IMR-90 (cell line): ENCODE measurements at regions not wholly inside any gene's neighbourhood (a gene's known extent, or its start where the extent isn't known, plus 50 kb on each side); places are given as distances from the start of the nearest gene placed in this dataset.

Experiments used
- ATAC-seq: fragments of 200-7000 bp; cut with Tn5 transposase; 2 replicates; pipeline ENCODE4 v1.9.1; 2020; ENCODE audit warnings: low read depth, mild to moderate bottlenecking, moderate library complexity
- BruUV-seq: library from RNA; stranded (reverse); fragments of 400-500 nt; replicated peaks from 2 replicates; lab custom pipeline; 2021; lab: Mats Ljungman, UMichigan
- CTCF ChIA-PET: fragments of 300-600 bp; formaldehyde crosslinking; extraction: SDS; loops from one replicate; lab custom pipeline; 2021; ENCODE audit warnings: antibody characterized with exemption; lab: Yijun Ruan, JAX
- POLR2A ChIA-PET: fragments of 300-600 bp; sonication (Branson Sonifier 250); formaldehyde crosslinking; loops from one replicate; lab custom pipeline; 2022; ENCODE audit warnings: antibody characterized with exemption; ENCODE audit not compliant: unreplicated experiment; lab: Charles Lee
- DNase-seq: peaks from one replicate; pipeline ENCODE4 v3.0.0; 2013
- H2AFZ ChIP-seq: replicated peaks from 2 replicates; pipeline ENCODE3; 2013; ENCODE audit warnings: low read length, mild to moderate bottlenecking; ENCODE audit not compliant: poor library complexity
- H2AK5ac ChIP-seq: 2 replicates; pipeline ENCODE4 v1.6.1; 2013; ENCODE audit warnings: low read depth, low read length, inconsistent platforms
- H2AK9ac ChIP-seq: replicated peaks from 2 replicates; pipeline ENCODE3; 2013; ENCODE audit warnings: mild to moderate bottlenecking, low read depth, low read length, moderate library complexity; ENCODE audit not compliant: poor library complexity
- H2BK120ac ChIP-seq: 2 replicates; pipeline ENCODE4 v1.6.1; 2013; ENCODE audit warnings: low read depth, low read length, inconsistent platforms
- H2BK15ac ChIP-seq: 3 replicates; pipeline ENCODE4 v1.6.1; 2013; ENCODE audit warnings: low read depth, low read length, inconsistent platforms
- H2BK20ac ChIP-seq: 2 replicates; pipeline ENCODE4 v1.6.1; 2013; ENCODE audit warnings: low read depth, mild to moderate bottlenecking, inconsistent platforms, low read length, moderate library complexity
- H2BK5ac ChIP-seq: 2 replicates; pipeline ENCODE4 v1.6.1; 2013; ENCODE audit warnings: mild to moderate bottlenecking, low read depth, low read length, inconsistent platforms; ENCODE audit not compliant: poor library complexity, severe bottlenecking
- H3K14ac ChIP-seq: replicated peaks from 2 replicates; pipeline ENCODE4 v1.6.1; 2013; ENCODE audit warnings: low read depth, low read length, inconsistent platforms
- H3K18ac ChIP-seq: 2 replicates; pipeline ENCODE4 v1.6.1; 2013; ENCODE audit warnings: low read depth, low read length, control low read depth
- H3K23ac ChIP-seq: 2 replicates; pipeline ENCODE4 v1.6.1; 2013; ENCODE audit warnings: low read depth, low read length, inconsistent platforms
- H3K27ac ChIP-seq: 2 replicates; pipeline ENCODE4 v1.5.1; 2013; ENCODE audit warnings: mild to moderate bottlenecking, control low read depth, low read length; ENCODE audit not compliant: insufficient read depth
- H3K27me3 ChIP-seq: 2 replicates; pipeline ENCODE4 v1.6.1; 2013; ENCODE audit warnings: low read length; ENCODE audit not compliant: control insufficient read depth, insufficient read depth
- H3K36me3 ChIP-seq: 2 replicates; pipeline ENCODE4 v1.6.1; 2013; ENCODE audit warnings: low read length, mixed read lengths; ENCODE audit not compliant: control insufficient read depth, insufficient read depth
- H3K4ac ChIP-seq: 2 replicates; pipeline ENCODE4 v1.6.1; 2013; ENCODE audit warnings: low read depth, low read length, inconsistent platforms
- H3K4me1 ChIP-seq: 2 replicates; pipeline ENCODE4 v1.6.1; 2013; ENCODE audit warnings: low read length, mixed read lengths; ENCODE audit not compliant: control insufficient read depth, insufficient read depth
- H3K4me2 ChIP-seq: 2 replicates; pipeline ENCODE4 v1.6.1; 2013; ENCODE audit warnings: low read depth, mild to moderate bottlenecking, control low read depth, low read length, moderate library complexity
- H3K4me3 ChIP-seq: 2 replicates; pipeline ENCODE4 v1.5.1; 2013; ENCODE audit warnings: low read depth, mild to moderate bottlenecking, control low read depth, low read length, moderate library complexity; ENCODE audit not compliant: insufficient read depth
- H3K56ac ChIP-seq: 2 replicates; pipeline ENCODE4 v1.6.1; 2013; ENCODE audit warnings: low read length, inconsistent platforms; ENCODE audit not compliant: insufficient read depth; ENCODE audit errors: extremely low read depth
- H3K79me1 ChIP-seq, 2 experiments: 2 replicates each; pipeline ENCODE4 v1.6.1; 2013; ENCODE audit warnings: low read length in 2 of 2, inconsistent platforms in 1 of 2, low read depth in 1 of 2
- H3K9ac ChIP-seq: 2 replicates; pipeline ENCODE4 v1.6.1; 2013; ENCODE audit warnings: low read depth, low read length, control low read depth
- H3K9me1 ChIP-seq: 2 replicates; pipeline ENCODE4 v1.6.1; 2013; ENCODE audit warnings: low read length, inconsistent platforms; ENCODE audit not compliant: insufficient read depth
- H3K9me3 ChIP-seq: 2 replicates; pipeline ENCODE4 v1.6.1; 2013; ENCODE audit warnings: low read length; ENCODE audit not compliant: control insufficient read depth, insufficient read depth
- H4K20me1 ChIP-seq: 2 replicates; pipeline ENCODE4 v1.6.1; 2013; ENCODE audit warnings: low read length, inconsistent platforms; ENCODE audit not compliant: insufficient read depth
- H4K5ac ChIP-seq: 2 replicates; pipeline ENCODE4 v1.6.1; 2013; ENCODE audit warnings: mild to moderate bottlenecking, low read depth, low read length, control low read depth
- H4K8ac ChIP-seq, 2 experiments: 2 replicates each; pipeline ENCODE4 v1.6.1; 2013; ENCODE audit warnings: low read depth in 2 of 2, low read length in 2 of 2, control low read depth in 1 of 2, inconsistent platforms in 1 of 2
- H4K91ac ChIP-seq: 2 replicates; pipeline ENCODE4 v1.6.1; 2013; ENCODE audit warnings: low read depth, low read length, inconsistent platforms; ENCODE audit not compliant: insufficient read depth
- FOS ChIP-seq: fragments of 150-350 bp; IDR thresholded peaks from 2 replicates; pipeline ENCODE4 v1.6.1; 2016; ENCODE audit warnings: low read depth, low read length
- MAFK ChIP-seq: IDR thresholded peaks from 2 replicates; pipeline ENCODE4 v1.6.1; 2012; ENCODE audit warnings: low read depth, low read length, improper control_type of control experiment
- MAZ ChIP-seq: IDR thresholded peaks from 2 replicates; pipeline ENCODE4 v1.6.1; 2012; ENCODE audit warnings: low read depth, mild to moderate bottlenecking, low read length, improper control_type of control experiment, moderate library complexity, borderline replicate concordance
- NFE2L2 ChIP-seq: fragments of 150-350 bp; IDR thresholded peaks from 2 replicates; pipeline ENCODE4 v1.6.1; 2016; ENCODE audit warnings: low read depth, mild to moderate bottlenecking, low read length
- POLR2A ChIP-seq: IDR thresholded peaks from 2 replicates; pipeline ENCODE4 v1.6.1; 2012; ENCODE audit warnings: mild to moderate bottlenecking, low read depth, low read length
- WGBS, 2 experiments: methylation state at CpG; one replicate each; pipeline versions ENCODE4 v1.1.5 to v1.1.7; 2013; ENCODE audit warnings: missing lambda C conversion rate in 2 of 2; ENCODE audit not compliant: insufficient read length in 1 of 2; ENCODE audit errors: extremely low coverage in 2 of 2; 5-methylcytosine and 5-hydroxymethylcytosine counted together
- dilution Hi-C: fragments of 300-500 bp; cut with HindIII; formaldehyde crosslinking; loops from one replicate; pipeline ENCODE4 v1.14.3; 2018; ENCODE audit warnings: low sequenced_read_pairs; ENCODE audit not compliant: unreplicated experiment
- in situ Hi-C: fragments of 300-500 bp; cut with MboI; formaldehyde crosslinking; loops from 3 replicates; pipeline ENCODE4 v1.14.3; 2019; ENCODE audit warnings: low sequenced_read_pairs, inconsistent platforms, mixed read lengths
- intact Hi-C: fragments of 100-400 bp; cut with micrococcal nuclease; formaldehyde crosslinking; loops from 2 replicates; pipeline ENCODE4 v1.10.0; 2022

DNA sequence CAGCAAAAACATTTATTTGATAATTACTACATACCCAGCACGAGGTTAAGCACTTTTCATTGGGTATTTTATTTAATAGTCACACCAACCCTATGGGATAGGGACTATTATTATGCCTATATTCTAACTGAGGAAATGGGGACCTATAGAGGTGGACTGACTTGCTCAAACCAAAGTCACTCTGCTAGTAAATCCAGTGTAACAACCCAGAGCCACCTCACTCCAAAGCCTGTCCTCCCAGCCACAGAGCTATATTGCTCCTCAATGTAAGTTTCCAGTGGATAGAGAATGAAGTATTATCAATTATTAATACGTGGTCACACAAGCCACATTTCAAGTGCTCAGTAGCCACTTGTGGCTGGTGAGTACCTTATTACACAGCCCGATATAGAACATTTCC lies 97.5 kb downstream of the RGS2 start:
- no peak for ATAC-seq
- Histone ChIP-seq H3K56ac (no peak overlapping the region), H3K27ac (no peak overlapping the region), H3K4ac (no peak overlapping the region), H2BK20ac (no peak overlapping the region), H3K4me3 (no peak overlapping the region), H2BK5ac (no peak overlapping the region), H3K79me1 (no peaks in the 10 kb centered on the region), H3K36me3 (no peaks in the 10 kb centered on the region), H3K9me1 (no peaks in the 10 kb centered on the region), H4K91ac (no peak overlapping the region), H3K18ac (no peak overlapping the region), H3K9me3 (no peaks in the 10 kb centered on the region), H4K8ac (no peak overlapping the region), H3K4me2 (no peak overlapping the region), H4K20me1 (no peaks in the 10 kb centered on the region), H2AK5ac (no peak overlapping the region), H3K27me3 (no peaks in the 10 kb centered on the region), H3K14ac (no peak overlapping the region), H2BK15ac (no peak overlapping the region), H2BK120ac (no peak overlapping the region), H3K4me1 (no peaks in the 10 kb centered on the region), H3K23ac (no peak overlapping the region), H2AFZ (no peak overlapping the region), H4K5ac (no peak overlapping the region), H3K9ac (no peak overlapping the region), H2AK9ac (no peak overlapping the region)
- TF ChIP-seq POLR2A (no peak), MAZ (no peak), FOS (no peak), NFE2L2 (no peak), MAFK (no peak)
- ChIA-PET POLR2A (no interaction called here), CTCF (no interaction called here)
- dilution Hi-C loops = no loop called here
- in situ Hi-C loops = no loop called here
- no CpG with 5 or more reads among the region's 3 CpGs for WGBS, 2 experiments
- intact Hi-C loops = no loop called here
- no TSS peak for BruUV-seq
- DNase-seq = no peak
